ENCODE measurements at regions not wholly inside any gene's neighbourhood (a gene's known extent, or its start where the extent isn't known, plus 50 kb on each side); places are given as distances from the start of the nearest gene placed in this dataset.

DNA sequence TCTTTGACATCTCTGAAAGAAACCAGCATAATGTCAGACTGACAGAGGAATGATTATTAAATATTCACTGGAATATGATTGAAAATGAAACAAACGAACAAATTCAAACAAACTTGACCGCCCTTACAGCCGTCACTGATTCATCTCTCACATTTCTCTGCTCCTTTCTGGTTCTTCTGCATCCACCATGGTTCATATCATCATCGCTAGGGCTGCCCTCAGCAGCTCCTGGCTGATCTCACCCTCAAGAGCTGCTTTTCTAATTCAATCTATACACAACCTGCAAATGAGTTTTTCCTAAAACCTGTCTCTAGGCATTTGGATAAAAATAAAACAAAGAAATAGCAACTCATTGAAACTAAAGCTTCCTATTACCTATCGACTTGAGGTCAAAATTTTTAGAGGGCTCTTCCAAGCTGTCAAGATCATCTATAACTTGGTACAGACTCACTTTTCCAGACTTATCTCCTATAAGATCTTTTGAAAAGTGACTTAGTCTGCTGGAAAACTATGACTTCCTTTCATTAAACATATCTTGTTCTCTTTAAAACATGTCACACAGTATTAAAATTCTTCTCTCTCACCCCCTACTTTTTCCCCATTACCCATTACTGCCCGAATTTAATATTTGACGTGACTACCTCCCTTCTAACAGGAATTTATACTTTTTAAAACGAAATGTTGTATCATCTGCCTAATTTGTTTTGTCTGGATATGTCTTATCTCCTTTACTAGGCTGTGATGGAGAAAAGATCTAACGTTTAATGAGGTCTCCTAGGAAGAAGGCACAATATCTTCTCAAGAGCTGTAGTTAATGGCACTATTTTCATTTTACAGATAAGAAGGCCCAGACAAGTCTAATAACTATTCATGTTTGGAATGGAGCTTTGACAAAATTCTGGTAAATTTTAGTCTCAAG lies 71.0 kb upstream of the UNC5C start:
- ChIA-PET CTCF (no interaction called here), POLR2A (no interaction called here)
- ATAC-seq = no peak
- no peak overlapping the region for H3K27ac ChIP-seq
- no peak overlapping the region for H3K4me2 ChIP-seq
- no peaks in the 10 kb centered on the region for H3K9me3 ChIP-seq
- TF ChIP-seq TP53 (CRISPR knock-in tag; IDR thresholded peaks at IDR 0.05) (no peak), RAD21 (conservative IDR thresholded peaks at IDR 0.05 in 1 of 2, IDR thresholded peaks at IDR 0.05 in 1 of 2) (no peak)
- TF ChIP-seq, protein P1, sequence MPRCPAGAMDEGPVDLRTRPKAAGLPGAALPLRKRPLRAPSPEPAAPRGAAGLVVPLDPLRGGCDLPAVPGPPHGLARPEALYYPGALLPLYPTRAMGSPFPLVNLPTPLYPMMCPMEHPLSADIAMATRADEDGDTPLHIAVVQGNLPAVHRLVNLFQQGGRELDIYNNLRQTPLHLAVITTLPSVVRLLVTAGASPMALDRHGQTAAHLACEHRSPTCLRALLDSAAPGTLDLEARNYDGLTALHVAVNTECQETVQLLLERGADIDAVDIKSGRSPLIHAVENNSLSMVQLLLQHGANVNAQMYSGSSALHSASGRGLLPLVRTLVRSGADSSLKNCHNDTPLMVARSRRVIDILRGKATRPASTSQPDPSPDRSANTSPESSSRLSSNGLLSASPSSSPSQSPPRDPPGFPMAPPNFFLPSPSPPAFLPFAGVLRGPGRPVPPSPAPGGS (IDR thresholded peaks at IDR 0.05) = no peak
- no peak for FAIRE-seq
- no peaks in the 10 kb centered on the region for H3K4me1 ChIP-seq
- 59% methylated on average over 9 of the region's 9 CpGs for WGBS (ENCODE audit: missing lambda C conversion rate)
- no peak for DNase-seq (ENCODE audit: low read depth in 1 of 2, low spot score in 1 of 2)
- H3K4me3 ChIP-seq = no peak overlapping the region

DNA sequence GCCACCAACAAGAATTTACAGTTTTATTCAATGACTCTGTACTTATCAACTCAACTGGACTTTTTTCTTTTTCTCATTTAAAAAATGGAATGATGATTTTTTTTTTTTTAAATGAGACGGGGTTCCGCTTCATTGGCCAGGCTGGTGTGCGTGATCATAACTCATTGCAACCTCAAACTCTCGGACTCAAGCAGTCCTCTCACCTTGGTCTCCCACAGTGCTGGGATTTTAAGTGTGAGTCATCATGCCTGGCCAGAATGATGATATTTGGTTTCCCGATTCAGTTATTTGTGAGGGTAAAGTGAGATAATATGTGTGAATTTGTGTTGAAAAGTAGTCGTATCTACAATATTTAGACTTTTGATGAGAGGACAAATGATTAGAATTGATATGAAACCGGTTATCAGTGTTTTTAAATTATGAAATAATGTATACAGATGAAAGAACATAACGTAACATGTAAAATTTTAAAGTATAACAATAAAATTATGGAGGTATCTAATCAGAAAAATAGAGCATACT lies 66.0 kb upstream of the UNC5C start:
- Histone ChIP-seq H3K4me1 (no peaks in the 10 kb centered on the region), H3K9me3 (no peaks in the 10 kb centered on the region), H3K4me2 (no peak overlapping the region), H3K27ac (no peak overlapping the region), H3K4me3 (no peak overlapping the region)
- ATAC-seq (no peak), FAIRE-seq (no peak), DNase-seq (ENCODE audit: low read depth in 1 of 2, low spot score in 1 of 2) (no peak)
- ChIA-PET POLR2A (no interaction called here), CTCF (no interaction called here)
- WGBS (ENCODE audit: missing lambda C conversion rate) = 65% methylated on average over 8 of the region's 8 CpGs
- TF ChIP-seq POLR2A (IDR thresholded peaks at IDR 0.05; ENCODE audit: low read length) = no peak
- TF ChIP-seq ZSCAN20 (CRISPR knock-in tag; IDR thresholded peaks at IDR 0.05) = no peak
- no peak for TF ChIP-seq ZC3H11A (IDR thresholded peaks at IDR 0.05)
- no peak for TF ChIP-seq CHD2 (IDR thresholded peaks at IDR 0.05; ENCODE audit: low read length, partially characterized antibody)
- no peak for TF ChIP-seq HOXB5 (CRISPR knock-in tag; IDR thresholded peaks at IDR 0.05)
- no peak for TF ChIP-seq MYC (IDR thresholded peaks at IDR 0.05; ENCODE audit: borderline replicate concordance, low read length)
- no peak for TF ChIP-seq FOSB (CRISPR knock-in tag; IDR thresholded peaks at IDR 0.05)
- TF ChIP-seq, protein P2, sequence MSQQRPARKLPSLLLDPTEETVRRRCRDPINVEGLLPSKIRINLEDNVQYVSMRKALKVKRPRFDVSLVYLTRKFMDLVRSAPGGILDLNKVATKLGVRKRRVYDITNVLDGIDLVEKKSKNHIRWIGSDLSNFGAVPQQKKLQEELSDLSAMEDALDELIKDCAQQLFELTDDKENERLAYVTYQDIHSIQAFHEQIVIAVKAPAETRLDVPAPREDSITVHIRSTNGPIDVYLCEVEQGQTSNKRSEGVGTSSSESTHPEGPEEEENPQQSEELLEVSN (IDR thresholded peaks at IDR 0.05; ENCODE audit: borderline replicate concordance, low read depth) = no peak
- TF ChIP-seq JUN (IDR thresholded peaks at IDR 0.05) = no peak

DNA sequence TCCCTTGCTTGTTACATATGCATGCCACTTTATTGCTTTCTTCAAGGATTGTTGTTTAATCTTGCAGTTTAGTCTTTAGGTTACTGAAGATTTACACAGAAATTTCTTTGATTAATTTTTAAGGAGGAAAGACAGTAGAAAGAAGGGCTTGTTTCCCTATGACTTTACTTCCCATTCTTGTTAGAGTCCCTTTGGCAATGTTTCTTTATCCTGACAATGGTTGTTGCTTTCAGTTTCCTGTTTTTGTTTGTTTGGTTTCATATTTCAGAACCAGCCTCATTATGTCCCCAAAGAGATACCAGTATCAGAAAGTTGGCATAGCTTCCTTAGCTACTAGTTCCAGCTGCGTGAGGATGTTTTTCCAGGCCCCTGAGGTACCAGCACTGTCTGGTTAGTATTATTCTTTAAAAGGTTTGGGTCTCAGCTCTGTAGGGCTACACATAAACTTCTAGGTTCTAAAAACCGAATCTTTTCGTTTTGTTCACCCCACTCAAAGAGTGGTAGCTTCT lies 61.3 kb upstream of the UNC5C start:
- TF ChIP-seq NR3C1 (IDR thresholded peaks at IDR 0.05) = no peak
- TF ChIP-seq CBX2 (IDR thresholded peaks at IDR 0.05; ENCODE audit: borderline replicate concordance, low read depth) = no peak
- TF ChIP-seq BHLHE40 (IDR thresholded peaks at IDR 0.05; ENCODE audit: low read depth, low read length) = no peak
- no peak for TF ChIP-seq HEYL (CRISPR knock-in tag; IDR thresholded peaks at IDR 0.05)
- no peak for TF ChIP-seq RAD21 (conservative IDR thresholded peaks at IDR 0.05 in 1 of 2, IDR thresholded peaks at IDR 0.05 in 1 of 2)
- TF ChIP-seq, protein P1 (IDR thresholded peaks at IDR 0.05) = no peak
- no peak for TF ChIP-seq SREBF2 (IDR thresholded peaks at IDR 0.05)
- TF ChIP-seq ZC3H11A (IDR thresholded peaks at IDR 0.05) = no peak
- TF ChIP-seq TFCP2L1 (CRISPR knock-in tag; IDR thresholded peaks at IDR 0.05) = no peak
- TF ChIP-seq MYC (IDR thresholded peaks at IDR 0.05; ENCODE audit: borderline replicate concordance, low read length) = no peak
- no peak for TF ChIP-seq JUNB (IDR thresholded peaks at IDR 0.05)
- TF ChIP-seq SMC3 (IDR thresholded peaks at IDR 0.05) = no peak
- TF ChIP-seq ZNF302 (CRISPR knock-in tag; IDR thresholded peaks at IDR 0.05) = no peak
- TF ChIP-seq, protein P3, sequence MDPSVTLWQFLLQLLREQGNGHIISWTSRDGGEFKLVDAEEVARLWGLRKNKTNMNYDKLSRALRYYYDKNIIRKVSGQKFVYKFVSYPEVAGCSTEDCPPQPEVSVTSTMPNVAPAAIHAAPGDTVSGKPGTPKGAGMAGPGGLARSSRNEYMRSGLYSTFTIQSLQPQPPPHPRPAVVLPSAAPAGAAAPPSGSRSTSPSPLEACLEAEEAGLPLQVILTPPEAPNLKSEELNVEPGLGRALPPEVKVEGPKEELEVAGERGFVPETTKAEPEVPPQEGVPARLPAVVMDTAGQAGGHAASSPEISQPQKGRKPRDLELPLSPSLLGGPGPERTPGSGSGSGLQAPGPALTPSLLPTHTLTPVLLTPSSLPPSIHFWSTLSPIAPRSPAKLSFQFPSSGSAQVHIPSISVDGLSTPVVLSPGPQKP (IDR thresholded peaks at IDR 0.05; ENCODE audit: low read depth, low read length) = no peak
- TF ChIP-seq CHD4 (IDR thresholded peaks at IDR 0.05; ENCODE audit: borderline replicate concordance) = no peak
- ChIA-PET POLR2A (no interaction called here), CTCF (no interaction called here)
- no peak for ATAC-seq
- Histone ChIP-seq H3K9me3 (no peaks in the 10 kb centered on the region), H3K4me2 (no peak overlapping the region), H3K4me1 (no peaks in the 10 kb centered on the region), H3K4me3 (no peak overlapping the region), H3K27ac (no peak overlapping the region)
- FAIRE-seq = no peak
- 39% methylated on average over 3 of the region's 3 CpGs for WGBS (ENCODE audit: missing lambda C conversion rate)
- DNase-seq (ENCODE audit: low read depth in 1 of 2, low spot score in 1 of 2) = no peak
